Smooth muscle cell (in vitro differentiated cells): ENCODE measurements at regions not wholly inside any gene's neighbourhood (a gene's known extent, or its start where the extent isn't known, plus 50 kb on each side); places are given as distances from the start of the nearest gene placed in this dataset.
A peak's percentile ranks its signal among the peaks of the same experiment; 100 is the strongest.

Source experiments
- DNase-seq: peaks from one replicate; lab custom pipeline; 2025; ENCODE audit not compliant: unreplicated experiment; lab: John Stamatoyannopoulos, UW
- H2AFZ ChIP-seq: fragments of 200-600 bp; sonication (generic); 2 replicates; pipeline ENCODE4 v1.6.0; 2016; ENCODE audit warnings: antibody characterized with exemption, low read depth, mild to moderate bottlenecking
- H3F3A ChIP-seq: fragments of 200-600 bp; sonication (generic); 2 replicates; pipeline ENCODE4 v1.6.0; 2017; ENCODE audit warnings: antibody characterized with exemption, low read depth
- H3K27ac ChIP-seq: fragments of 200-600 bp; sonication (generic); 2 replicates; pipeline ENCODE4 v1.5.1; 2016; ENCODE audit warnings: low read depth, mild to moderate bottlenecking
- H3K27me3 ChIP-seq: fragments of 200-600 bp; sonication (generic); 2 replicates; pipeline ENCODE4 v1.6.1; 2016; ENCODE audit warnings: low read depth, mild to moderate bottlenecking
- H3K36me3 ChIP-seq: fragments of 200-600 bp; sonication (generic); 2 replicates; pipeline ENCODE4 v1.5.1; 2016; ENCODE audit warnings: low read depth
- H3K4me1 ChIP-seq: fragments of 200-600 bp; sonication (generic); 2 replicates; pipeline ENCODE4 v1.5.1; 2016; ENCODE audit warnings: low read depth
- H3K4me2 ChIP-seq: fragments of 200-600 bp; sonication (generic); 2 replicates; pipeline ENCODE4 v1.6.0; 2016; ENCODE audit warnings: mild to moderate bottlenecking
- H3K4me3 ChIP-seq: fragments of 200-600 bp; sonication (generic); 2 replicates; pipeline ENCODE4 v1.5.1; 2016; ENCODE audit warnings: mild to moderate bottlenecking
- H3K79me2 ChIP-seq: fragments of 200-600 bp; sonication (generic); 2 replicates; pipeline ENCODE4 v1.6.0; 2016; ENCODE audit warnings: low read depth, mild to moderate bottlenecking
- H3K9ac ChIP-seq: fragments of 200-600 bp; sonication (generic); 2 replicates; pipeline ENCODE4 v1.6.0; 2016; ENCODE audit warnings: low read depth
- H3K9me3 ChIP-seq: fragments of 200-600 bp; sonication (generic); replicated peaks from 2 replicates; pipeline ENCODE4 v1.5.1; 2016; ENCODE audit warnings: low read depth
- H4K20me1 ChIP-seq: fragments of 200-600 bp; sonication (generic); 2 replicates; pipeline ENCODE4 v1.6.0; 2016; ENCODE audit warnings: low read depth
- CTCF ChIP-seq: fragments of 200-600 bp; sonication (generic); IDR thresholded peaks from 2 replicates; pipeline ENCODE4 v1.5.1; 2017; ENCODE audit warnings: borderline replicate concordance, mild to moderate bottlenecking, antibody characterized with exemption; ENCODE audit not compliant: insufficient read depth, poor library complexity, severe bottlenecking
- WGBS: methylation state at CpG from one replicate; pipeline ENCODE4 v1.1.7; 2016; ENCODE audit warnings: low lambda C conversion rate; 5-methylcytosine and 5-hydroxymethylcytosine counted together

GRCh38 chr14:85442996-85443395 lies 86.9 kb upstream of the FLRT2 start:
- DNase-seq, result no peak
- WGBS, result 95% methylated on average over 1 of the region's 1 CpG

GRCh38 chr14:85444635-85445034 lies 85.3 kb upstream of the FLRT2 start:
- peak overlapping the region; percentile 26 for H2AFZ ChIP-seq
- no peaks in the 10 kb centered on the region for H3K27me3 ChIP-seq
- no peak overlapping the region for H3K9ac ChIP-seq
- peak; percentile 3 for DNase-seq
- H3K36me3 ChIP-seq, result no peaks in the 10 kb centered on the region
- H3K27ac ChIP-seq, result peak overlapping the region; percentile 43
- no peaks in the 10 kb centered on the region for H3K79me2 ChIP-seq
- no peaks in the 10 kb centered on the region for H4K20me1 ChIP-seq
- H3F3A ChIP-seq, result peaks cover 3% of the 10 kb centered on the region
- WGBS, result 58% methylated on average over 3 of the region's 3 CpGs
- no peak overlapping the region for H3K4me2 ChIP-seq
- H3K4me3 ChIP-seq, result no peak overlapping the region
- TF ChIP-seq CTCF, result no peak
- H3K9me3 ChIP-seq, result no peaks in the 10 kb centered on the region
- H3K4me1 ChIP-seq, result no peaks in the 10 kb centered on the region

More at GRCh38 chr14:85442996-85443395, 86.9 kb upstream of the FLRT2 start:
- Histone ChIP-seq H2AFZ (no peak overlapping the region), H3F3A (peaks cover 3% of the 10 kb centered on the region), H3K4me3 (no peak overlapping the region), H3K9me3 (no peaks in the 10 kb centered on the region), H3K27ac (no peak overlapping the region), H3K27me3 (no peaks in the 10 kb centered on the region), H3K4me1 (no peaks in the 10 kb centered on the region), H3K4me2 (no peak overlapping the region), H3K9ac (no peak overlapping the region), H4K20me1 (no peaks in the 10 kb centered on the region), H3K79me2 (no peaks in the 10 kb centered on the region), H3K36me3 (no peaks in the 10 kb centered on the region)
- no peak for TF ChIP-seq CTCF

- Histone ChIP-seq H3K79me2 (no peaks in the 10 kb centered on the region), H3K4me3 (no peak overlapping the region), H3K9ac (no peak overlapping the region), H3K9me3 (no peaks in the 10 kb centered on the region), H3K36me3 (no peaks in the 10 kb centered on the region), H3K4me1 (no peaks in the 10 kb centered on the region), H3K27ac (peak overlapping the region; percentile 43), H3K4me2 (no peak overlapping the region), H3F3A (peaks cover 3% of the 10 kb centered on the region), H4K20me1 (no peaks in the 10 kb centered on the region), H2AFZ (peak overlapping the region; percentile 26), H3K27me3 (no peaks in the 10 kb centered on the region)
- WGBS, result 87% methylated on average over 3 of the region's 3 CpGs
- no peak for TF ChIP-seq CTCF
- DNase-seq, result no peak
These were observed 84.7 kb upstream of the FLRT2 start for GRCh38 chr14:85445151-85445795.

GRCh38 chr14:85447883-85448282 lies 82.1 kb upstream of the FLRT2 start:
- Histone ChIP-seq H4K20me1 (no peaks in the 10 kb centered on the region), H3K4me2 (no peak overlapping the region), H3K79me2 (no peaks in the 10 kb centered on the region), H3K27ac (no peak overlapping the region), H3K9ac (no peak overlapping the region), H3F3A (peaks cover 3% of the 10 kb centered on the region), H3K27me3 (no peaks in the 10 kb centered on the region), H3K9me3 (no peaks in the 10 kb centered on the region), H3K4me1 (no peaks in the 10 kb centered on the region), H2AFZ (no peak overlapping the region), H3K36me3 (no peaks in the 10 kb centered on the region), H3K4me3 (no peak overlapping the region)
- DNase-seq, result no peak
- TF ChIP-seq CTCF, result no peak
- 91% methylated on average over 2 of the region's 2 CpGs for WGBS
